ENCODE measurements at regions not wholly inside any gene's neighbourhood (a gene's known extent, or its start where the extent isn't known, plus 50 kb on each side); places are given as distances from the start of the nearest gene placed in this dataset.

DNA sequence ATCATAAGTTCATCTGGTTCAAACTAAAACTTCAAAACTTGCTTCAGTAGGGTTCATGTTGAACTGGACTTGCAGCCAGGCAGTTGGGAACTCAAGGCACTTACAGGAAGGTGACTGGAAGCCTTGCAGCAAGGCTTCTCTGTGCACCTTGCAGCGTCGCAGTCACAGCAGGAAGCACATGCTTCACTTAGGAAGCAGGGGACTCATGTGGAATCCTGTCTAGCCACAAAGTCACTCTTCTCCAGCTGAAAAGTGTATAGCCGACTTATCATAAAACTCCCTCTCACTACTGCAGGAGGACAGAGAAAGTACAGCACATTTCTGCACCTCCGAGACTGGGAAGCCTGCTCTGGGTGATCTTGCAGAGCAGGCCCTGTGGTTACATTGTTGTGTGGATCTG, 114.0 kb upstream of the PRB2 start:
- intact Hi-C loops (cut with micrococcal nuclease) (no loop called here), in situ Hi-C loops (cut with MboI; ENCODE audit: low sequenced_read_pairs) (no loop called here)

More for the DNA sequence above, 114.0 kb upstream of the PRB2 start:
- H2BK15ac ChIP-seq (ENCODE audit: low read depth, low read length) = no peak overlapping the region
- no peak overlapping the region for H3K18ac ChIP-seq (ENCODE audit: low read depth, low read length)
- no TSS peak for BruUV-seq (replicated peaks)
- H2BK120ac ChIP-seq (ENCODE audit: low read depth, low read length) = no peak overlapping the region
- H3K23ac ChIP-seq (ENCODE audit: low read depth, low read length) = no peak overlapping the region
- H3K14ac ChIP-seq (replicated peaks; ENCODE audit: low read depth, low read length) = no peak overlapping the region
- H4K8ac ChIP-seq (ENCODE audit: low read depth in 2 of 2, low read length in 2 of 2) = no peak overlapping the region
- no peak overlapping the region for H2AK9ac ChIP-seq (replicated peaks; ENCODE audit: low read depth, low read length, poor library complexity)
- H3K9ac ChIP-seq (ENCODE audit: low read depth, low read length) = no peak overlapping the region
- no peak overlapping the region for H3K4me3 ChIP-seq (ENCODE audit: insufficient read depth, low read depth, low read length)
- H4K20me1 ChIP-seq (ENCODE audit: insufficient read depth, low read length) = no peaks in the 10 kb centered on the region
- H2BK20ac ChIP-seq (ENCODE audit: low read depth, low read length) = no peak overlapping the region
- CTCF ChIA-PET = no interaction called here
- no peak overlapping the region for H3K4ac ChIP-seq (ENCODE audit: low read depth, low read length)
- H2BK5ac ChIP-seq (ENCODE audit: low read depth, low read length, poor library complexity, severe bottlenecking) = no peak overlapping the region
- H3K27ac ChIP-seq (ENCODE audit: insufficient read depth, low read length) = no peak overlapping the region
- no peak overlapping the region for H3K4me2 ChIP-seq (ENCODE audit: low read depth, low read length)
- no peak overlapping the region for H2AFZ ChIP-seq (replicated peaks; ENCODE audit: low read length, poor library complexity)
- no peaks in the 10 kb centered on the region for H3K9me3 ChIP-seq (ENCODE audit: control insufficient read depth, insufficient read depth, low read length)
- whole genome bisulfite sequencing, 2 experiments (ENCODE audit: extremely low coverage in 2 of 2, insufficient read length in 1 of 2) = no CpG with 5 or more reads among the region's 4 CpGs
- H3K79me1 ChIP-seq (ENCODE audit: low read depth in 1 of 2, low read length in 2 of 2) = no peaks in the 10 kb centered on the region
- no peak for TF ChIP-seq SMC3 (IDR thresholded peaks at IDR 0.05; ENCODE audit: low read depth, low read length)
- no peak for TF ChIP-seq NFE2L2 (IDR thresholded peaks at IDR 0.05; ENCODE audit: low read depth, low read length)
- TF ChIP-seq, protein P1, sequence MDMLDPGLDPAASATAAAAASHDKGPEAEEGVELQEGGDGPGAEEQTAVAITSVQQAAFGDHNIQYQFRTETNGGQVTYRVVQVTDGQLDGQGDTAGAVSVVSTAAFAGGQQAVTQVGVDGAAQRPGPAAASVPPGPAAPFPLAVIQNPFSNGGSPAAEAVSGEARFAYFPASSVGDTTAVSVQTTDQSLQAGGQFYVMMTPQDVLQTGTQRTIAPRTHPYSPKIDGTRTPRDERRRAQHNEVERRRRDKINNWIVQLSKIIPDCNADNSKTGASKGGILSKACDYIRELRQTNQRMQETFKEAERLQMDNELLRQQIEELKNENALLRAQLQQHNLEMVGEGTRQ (IDR thresholded peaks at IDR 0.05; ENCODE audit: low read depth, low read length) = no peak
- POLR2A ChIA-PET (ENCODE audit: unreplicated experiment) = no interaction called here
- DNase-seq = no peak
- H3K27me3 ChIP-seq (ENCODE audit: control insufficient read depth, insufficient read depth, low read length) = peaks cover 5% of the 10 kb centered on the region; the same call in 1 of the 2 replicates
- H2AK5ac ChIP-seq (ENCODE audit: low read depth, low read length) = no peak overlapping the region
- no peak overlapping the region for H4K5ac ChIP-seq (ENCODE audit: low read depth, low read length)
- dilution Hi-C loops (cut with HindIII; ENCODE audit: low sequenced_read_pairs, unreplicated experiment) = no loop called here
- no peak overlapping the region for H4K91ac ChIP-seq (ENCODE audit: insufficient read depth, low read depth, low read length)
- no peaks in the 10 kb centered on the region for H3K36me3 ChIP-seq (ENCODE audit: control insufficient read depth, insufficient read depth, low read length)
- ATAC-seq (ENCODE audit: low read depth) = no peak
- no peaks in the 10 kb centered on the region for H3K4me1 ChIP-seq (ENCODE audit: control insufficient read depth, insufficient read depth, low read length)
- H3K9me1 ChIP-seq (ENCODE audit: insufficient read depth, low read length) = no peaks in the 10 kb centered on the region
- H3K56ac ChIP-seq (ENCODE audit: extremely low read depth, insufficient read depth, low read length) = no peak overlapping the region
